HL-60 (cell line): ENCODE measurements at regions not wholly inside any gene's neighbourhood (a gene's known extent, or its start where the extent isn't known, plus 50 kb on each side); places are given as distances from the start of the nearest gene placed in this dataset.

Experiments
- CTCF ChIP-seq: IDR thresholded peaks from one replicate; pipeline ENCODE4 v1.5.1; 2011; ENCODE audit warnings: low read length, control low read depth, inconsistent platforms; ENCODE audit not compliant: insufficient read depth
- GABPA ChIP-seq: IDR thresholded peaks from 2 replicates; pipeline ENCODE4 v1.6.1; 2012; ENCODE audit warnings: low read depth
- POLR2AphosphoS5 ChIP-seq: IDR thresholded peaks from 2 replicates; pipeline ENCODE4 v1.6.1; 2012; ENCODE audit warnings: low read depth
- REST ChIP-seq: IDR thresholded peaks from 2 replicates; pipeline ENCODE4 v1.6.1; 2012; ENCODE audit warnings: low read depth; ENCODE audit not compliant: insufficient replicate concordance
- SPI1 ChIP-seq: IDR thresholded peaks from 2 replicates; pipeline ENCODE4 v1.6.1; 2012; ENCODE audit warnings: low read depth, mild to moderate bottlenecking, borderline replicate concordance

GRCh38 chr3:153314038-153314437, 152.0 kb downstream of the RAP2B start:
- TF ChIP-seq CTCF (no peak), REST (no peak), POLR2AphosphoS5 (no peak), GABPA (no peak), SPI1 (no peak)
